Stimulated activated CD4-positive, alpha-beta T cell treated with anti-CD3 and anti-CD28 coated beads, Interleukin-2, amount 100 ng/mL, for 24 hours (primary cell): ENCODE measurements at regions not wholly inside any gene's neighbourhood (a gene's known extent, or its start where the extent isn't known, plus 50 kb on each side); places are given as distances from the start of the nearest gene placed in this dataset.

Source experiments
- DNase-seq, 2 donors: peaks; one replicate each; pipeline ENCODE4 v3.0.0-alpha.2; 2020

- DNase-seq, result no peak
These were observed 53.1 kb upstream of the GLRA2 start for GRCh38 chrX:14476205-14476604.

GRCh38 chrX:14449773-14450172 lies 79.6 kb upstream of the GLRA2 start:
- DNase-seq, result no peak

GRCh38 chrX:14448406-14448805 lies 80.9 kb upstream of the GLRA2 start:
- no peak for DNase-seq

- no peak for DNase-seq
These were observed 89.2 kb upstream of the GLRA2 start for GRCh38 chrX:14440106-14440505.

- no peak for DNase-seq
These were observed 101.7 kb upstream of the GLRA2 start for GRCh38 chrX:14427614-14428013.

- DNase-seq, result no peak
These were observed 108.5 kb upstream of the GLRA2 start for GRCh38 chrX:14420841-14421240.

- no peak for DNase-seq
These were observed 116.7 kb upstream of the GLRA2 start for GRCh38 chrX:14412686-14413085.

- DNase-seq, result no peak
These were observed 118.0 kb upstream of the GLRA2 start for GRCh38 chrX:14411326-14411725.

- no peak for DNase-seq
These were observed 120.0 kb upstream of the GLRA2 start for GRCh38 chrX:14409341-14409740.

- no peak for DNase-seq
These were observed 123.1 kb upstream of the GLRA2 start for GRCh38 chrX:14406225-14406624.

GRCh38 chrX:14398725-14399124 lies 130.6 kb upstream of the GLRA2 start:
- no peak for DNase-seq

- DNase-seq, result no peak
These were observed 139.7 kb upstream of the GLRA2 start for GRCh38 chrX:14389682-14390081.

- DNase-seq, result no peak
These were observed 142.4 kb upstream of the GLRA2 start for GRCh38 chrX:14386981-14387380.

GRCh38 chrX:14380044-14380443 lies 149.3 kb upstream of the GLRA2 start:
- no peak for DNase-seq

- DNase-seq, result no peak
These were observed 151.9 kb upstream of the GLRA2 start for GRCh38 chrX:14377427-14377826.

GRCh38 chrX:14363728-14364127 lies 165.6 kb upstream of the GLRA2 start:
- DNase-seq, result no peak

- DNase-seq, result no peak
These were observed 166.6 kb upstream of the GLRA2 start for GRCh38 chrX:14362721-14363120.

GRCh38 chrX:14361435-14361834 lies 167.9 kb upstream of the GLRA2 start:
- no peak for DNase-seq

- no peak for DNase-seq
These were observed 169.6 kb upstream of the GLRA2 start for GRCh38 chrX:14359727-14360126.

GRCh38 chrX:14359316-14359715 lies 170.0 kb upstream of the GLRA2 start:
- DNase-seq, result no peak

- no peak for DNase-seq
These were observed 172.0 kb upstream of the GLRA2 start for GRCh38 chrX:14357314-14357713.

- no peak for DNase-seq
These were observed 172.9 kb upstream of the GLRA2 start for GRCh38 chrX:14356401-14356800.

- DNase-seq, result no peak
These were observed 173.8 kb upstream of the GLRA2 start for GRCh38 chrX:14355556-14355955.

- DNase-seq, result no peak
These were observed 174.8 kb upstream of the GLRA2 start for GRCh38 chrX:14354521-14354920.

- DNase-seq, result no peak
These were observed 176.8 kb upstream of the GLRA2 start for GRCh38 chrX:14352511-14352910.
